Myocyte (in vitro differentiated cells): ENCODE measurements at regions not wholly inside any gene's neighbourhood (a gene's known extent, or its start where the extent isn't known, plus 50 kb on each side); places are given as distances from the start of the nearest gene placed in this dataset.

Experiments
- DNase-seq: peaks from one replicate; pipeline ENCODE4 v3.0.0-alpha.2; 2012; ENCODE audit warnings: low read depth

DNA sequence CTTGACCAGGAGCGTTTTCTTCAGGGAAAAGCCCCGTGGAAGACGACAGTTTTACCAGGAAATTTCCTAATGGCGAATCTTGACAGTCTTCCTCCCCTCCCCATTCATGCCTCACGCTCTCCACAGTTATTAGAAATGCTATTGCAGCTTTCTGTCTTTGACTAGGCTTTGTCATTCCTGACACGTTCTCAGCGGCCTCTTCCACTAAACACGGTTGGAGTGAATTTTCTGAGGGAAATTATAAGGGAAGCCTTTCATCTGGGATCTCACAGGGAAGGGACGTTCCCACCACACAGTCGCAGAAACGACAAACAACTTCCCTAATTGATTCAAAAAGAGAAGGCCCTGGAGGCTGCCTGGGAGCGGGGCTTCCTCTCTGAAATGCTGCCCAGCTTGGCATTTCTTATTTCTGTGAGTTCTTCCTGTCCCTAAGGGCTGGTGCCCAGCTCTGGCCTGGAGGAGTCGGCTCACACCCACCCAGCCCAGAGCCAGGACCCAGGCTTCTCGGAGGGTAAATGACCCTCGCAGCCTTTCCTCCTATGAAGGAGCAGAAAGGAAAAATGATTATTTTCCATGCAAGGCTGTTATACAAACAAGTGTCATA lies 57.1 kb upstream of the PPP1R26 start:
- DNase-seq = no peak

DNA sequence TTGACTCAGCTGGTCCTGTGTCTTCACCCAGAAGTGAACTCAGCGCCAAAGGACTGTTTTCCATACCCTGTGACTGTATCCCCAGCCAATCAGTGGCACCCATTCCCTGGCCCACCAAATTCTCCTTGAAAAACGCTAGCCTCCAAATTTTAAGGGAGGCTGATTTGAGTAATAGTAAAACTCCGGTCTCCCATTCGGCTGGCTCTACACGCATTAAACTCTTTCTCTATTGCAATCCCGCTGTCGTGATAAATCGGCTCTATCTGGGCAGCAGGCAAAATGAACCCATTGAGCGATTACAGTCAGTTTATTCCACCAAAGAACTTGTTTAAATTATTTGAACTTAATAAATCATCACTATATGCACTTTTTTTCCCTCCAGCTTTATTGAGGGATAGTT lies 55.9 kb upstream of the PPP1R26 start:
- no peak for DNase-seq
